ENCODE measurements at regions not wholly inside any gene's neighbourhood (a gene's known extent, or its start where the extent isn't known, plus 50 kb on each side); places are given as distances from the start of the nearest gene placed in this dataset.
"Not testable (repeated sequence)": the region's sequence is repeated elsewhere in the genome, so short reads cannot be mapped to it uniquely, and the experiment has no call there.

DNA sequence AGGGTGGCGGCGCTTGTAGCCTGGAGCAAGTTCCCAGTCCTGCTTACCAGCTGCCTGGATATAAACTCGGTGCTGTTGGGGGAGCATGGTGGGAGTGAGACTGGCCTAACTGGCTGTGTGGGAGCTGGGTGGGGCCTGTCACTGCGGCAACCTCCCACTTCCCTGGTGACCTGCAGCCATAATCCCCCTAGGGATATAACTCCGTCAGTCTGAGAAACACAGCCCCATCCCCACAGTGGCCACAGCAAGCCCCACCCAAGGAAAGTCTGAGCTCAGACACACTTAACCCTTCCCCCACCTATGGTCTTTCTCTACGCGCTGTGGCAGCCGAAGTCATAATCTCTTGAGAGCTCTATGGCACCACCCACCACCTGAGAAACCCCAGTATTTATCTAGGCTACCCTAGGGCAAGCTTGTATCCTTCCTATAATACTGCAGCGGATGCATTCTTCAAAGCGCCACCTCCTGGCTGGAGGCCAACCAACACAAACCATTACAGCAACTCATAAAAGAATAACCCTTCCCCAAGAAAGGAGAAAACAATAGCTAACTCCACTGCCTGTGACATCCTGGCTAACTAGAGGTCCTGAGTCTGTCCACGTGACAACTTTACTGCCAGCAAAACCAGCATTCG is 57.4 kb downstream of the ZNF648 start:
- no peak for DNase-seq

DNA sequence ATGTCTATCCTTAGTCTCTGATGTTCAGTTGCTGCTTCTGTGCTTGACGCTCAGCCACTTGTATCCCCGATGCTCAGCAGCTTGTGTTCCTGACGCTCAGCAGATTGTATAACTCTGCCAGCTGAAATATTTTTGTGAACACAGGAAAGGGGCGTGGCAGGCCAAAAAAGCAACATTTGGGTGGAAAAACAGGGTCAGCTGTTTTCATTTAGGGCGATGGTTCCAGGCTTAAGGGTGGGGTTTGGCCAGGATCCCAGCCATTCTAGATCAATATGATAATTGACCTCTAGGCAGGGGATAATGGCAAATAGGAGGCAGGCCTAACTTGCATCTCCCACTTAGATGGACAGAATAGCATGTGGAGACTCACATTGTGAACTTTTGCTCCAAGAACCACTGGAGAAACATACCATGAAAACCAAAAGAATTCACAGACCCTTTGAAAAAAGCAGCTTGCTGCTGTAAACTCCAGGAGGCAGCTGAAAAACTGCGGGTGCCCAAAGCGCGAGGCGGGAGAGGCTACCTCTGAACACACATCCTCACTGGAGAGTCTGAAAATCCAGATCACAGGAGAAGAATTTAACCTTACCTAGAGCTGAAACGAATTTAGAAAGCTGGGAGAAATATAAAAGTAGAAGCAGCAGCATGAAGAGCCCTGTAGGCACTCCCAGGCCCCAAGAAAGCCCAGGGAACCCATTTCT is 58.3 kb downstream of the ZNF648 start:
- no peak for DNase-seq

DNA sequence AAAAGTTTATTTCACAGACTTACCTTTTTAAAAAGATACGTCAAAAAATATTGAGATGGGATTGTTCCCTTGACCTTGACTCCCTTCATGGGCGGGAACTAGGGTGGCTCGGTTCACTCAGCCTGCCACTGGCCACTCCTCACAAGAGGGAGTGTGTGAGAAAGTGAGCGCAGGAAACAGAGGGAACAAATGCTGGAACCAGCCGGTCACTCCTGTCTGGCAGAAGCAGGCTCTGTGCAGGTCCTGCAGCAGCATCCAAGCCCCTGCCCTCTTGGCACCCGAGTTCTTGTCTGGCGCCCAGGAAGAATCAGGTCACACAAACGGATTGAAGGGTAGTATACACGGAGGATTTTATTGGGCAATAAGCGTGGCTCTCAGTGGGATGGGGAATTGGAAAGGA is 58.9 kb downstream of the ZNF648 start:
- no peak for DNase-seq

DNA sequence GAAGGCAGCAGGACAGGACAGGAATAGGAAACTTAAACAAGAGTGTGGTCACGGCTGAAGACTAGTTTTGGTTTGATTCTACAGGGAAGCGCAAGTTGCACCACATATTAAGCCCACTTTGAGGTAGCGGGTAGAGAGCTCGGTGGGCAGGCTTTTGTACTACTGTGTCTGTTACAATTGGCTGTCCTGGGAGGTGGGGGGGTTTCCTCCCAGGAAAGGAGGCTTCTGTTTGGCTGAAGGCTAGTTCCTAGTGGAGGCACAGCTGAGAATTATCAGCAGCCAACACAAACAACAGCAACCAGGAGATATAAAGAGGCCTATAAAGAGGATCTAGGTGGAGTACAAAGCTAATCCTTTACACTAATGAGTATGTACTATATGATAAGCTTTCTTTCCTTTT is 62.7 kb downstream of the ZNF648 start:
- no peak for DNase-seq

DNA sequence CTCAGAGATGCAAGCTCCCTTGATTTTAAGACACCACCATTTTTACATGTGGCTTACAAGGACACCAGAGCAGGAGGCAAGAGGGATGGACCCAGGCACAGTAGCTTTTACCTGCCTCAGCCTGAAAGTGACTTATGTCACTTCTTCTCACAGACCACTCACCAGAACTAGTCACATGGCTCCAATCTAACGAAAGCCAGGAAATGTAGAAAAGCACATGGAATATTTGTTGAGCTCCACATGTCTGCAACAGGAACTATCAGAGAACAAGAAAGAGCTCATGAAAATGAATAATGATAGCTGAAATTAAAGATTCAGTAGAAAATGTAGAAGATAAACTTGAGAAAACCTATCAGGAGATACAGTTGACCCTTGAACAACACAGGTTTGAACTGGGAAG is 69.4 kb downstream of the ZNF648 start:
- DNase-seq: no peak

DNA sequence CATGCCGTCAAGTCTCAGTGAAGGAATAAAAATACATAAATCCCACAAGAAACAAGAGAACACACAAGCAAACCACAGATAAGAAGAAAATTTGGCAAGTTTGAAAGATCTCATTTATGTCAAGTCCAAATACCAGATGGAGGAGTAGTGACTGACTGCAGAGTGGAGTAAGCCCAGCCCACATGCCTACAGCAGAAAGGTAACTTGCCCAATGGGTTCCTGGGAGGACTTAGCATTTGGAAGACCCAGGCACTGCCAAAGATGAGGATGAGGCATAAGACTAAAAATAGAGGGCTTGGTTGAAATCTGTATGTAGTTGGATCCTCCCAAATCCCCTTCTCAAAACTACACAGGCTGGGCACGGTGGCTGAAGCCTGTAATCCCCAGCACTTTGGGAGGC is 70.8 kb downstream of the ZNF648 start:
- no peak for DNase-seq

DNA sequence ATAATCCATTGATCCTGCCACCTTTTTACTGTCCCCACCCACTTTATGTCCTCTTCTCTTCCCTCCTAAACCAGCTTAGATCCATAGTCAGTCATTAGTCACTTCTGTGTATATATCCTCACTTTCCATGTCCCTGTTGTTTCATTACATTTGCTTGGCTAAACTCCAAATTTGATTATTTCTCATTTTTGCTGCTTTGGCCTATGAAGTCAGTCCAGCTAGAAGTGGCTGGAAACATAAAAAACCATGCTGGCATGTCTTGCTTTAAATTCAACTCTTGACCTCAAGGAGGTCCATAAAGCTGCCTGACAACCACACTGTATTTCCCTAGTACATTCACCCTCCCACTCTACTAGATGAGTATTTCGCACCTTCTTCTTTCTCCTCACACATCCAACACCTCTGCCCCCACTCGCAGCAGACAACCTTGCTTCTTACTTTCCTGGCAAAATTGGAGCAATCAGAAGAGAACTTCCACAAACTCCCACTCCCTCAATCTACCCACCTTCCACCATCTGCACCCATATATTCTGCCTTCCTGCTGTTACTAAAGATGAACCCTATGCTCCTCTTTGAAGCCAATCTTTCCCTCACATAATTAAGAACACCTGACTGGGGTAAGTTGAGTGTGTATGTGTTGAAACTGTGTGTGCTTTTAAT is 72.1 kb downstream of the ZNF648 start:
- DNase-seq: no peak

DNA sequence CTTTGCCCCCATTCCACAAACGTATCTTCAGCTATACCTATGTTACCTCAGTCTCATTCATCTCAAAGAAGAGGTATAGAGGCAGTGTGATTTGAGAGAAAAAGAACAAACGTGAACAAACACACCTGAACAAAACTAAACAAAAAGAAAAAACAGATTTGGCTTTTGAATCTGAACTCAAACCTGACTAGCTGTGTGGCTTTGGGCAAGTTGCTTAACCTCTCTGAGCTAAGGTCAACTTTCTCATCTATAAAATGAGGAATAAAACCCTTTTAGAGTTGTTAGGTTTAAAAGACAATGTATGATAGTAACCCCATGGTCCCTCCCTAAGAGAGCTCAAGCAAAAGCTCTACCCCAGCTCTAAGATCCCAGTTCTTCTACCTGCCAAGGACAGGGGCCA is 73.5 kb downstream of the ZNF648 start:
- DNase-seq: no peak

DNA sequence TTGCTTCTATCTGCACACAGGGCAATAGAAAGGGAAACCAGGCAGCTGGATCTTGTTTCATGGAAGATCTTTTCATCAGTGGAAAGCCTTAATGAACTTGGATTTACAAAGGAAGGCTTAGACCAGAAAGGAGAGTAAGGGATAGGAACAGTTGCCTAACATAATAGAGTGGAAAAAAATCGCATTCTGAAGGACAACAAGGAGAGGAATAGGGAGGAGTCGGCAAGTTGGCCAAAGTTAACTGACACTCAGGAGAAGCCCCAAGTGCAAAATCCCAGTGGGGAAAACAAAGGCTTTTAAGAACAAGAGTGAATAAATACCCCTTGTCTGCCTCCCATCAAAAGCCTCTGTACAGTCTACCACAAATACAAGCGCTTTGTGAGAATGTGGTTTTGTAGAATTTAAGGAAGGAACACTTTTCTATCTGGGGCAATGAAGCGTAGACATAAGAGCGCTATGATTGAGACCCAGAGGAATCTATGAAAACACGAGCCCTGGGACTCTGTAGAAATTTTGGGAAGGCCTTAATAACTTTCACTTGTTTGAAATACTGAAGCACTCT is 74.1 kb downstream of the ZNF648 start:
- DNase-seq: no peak

DNA sequence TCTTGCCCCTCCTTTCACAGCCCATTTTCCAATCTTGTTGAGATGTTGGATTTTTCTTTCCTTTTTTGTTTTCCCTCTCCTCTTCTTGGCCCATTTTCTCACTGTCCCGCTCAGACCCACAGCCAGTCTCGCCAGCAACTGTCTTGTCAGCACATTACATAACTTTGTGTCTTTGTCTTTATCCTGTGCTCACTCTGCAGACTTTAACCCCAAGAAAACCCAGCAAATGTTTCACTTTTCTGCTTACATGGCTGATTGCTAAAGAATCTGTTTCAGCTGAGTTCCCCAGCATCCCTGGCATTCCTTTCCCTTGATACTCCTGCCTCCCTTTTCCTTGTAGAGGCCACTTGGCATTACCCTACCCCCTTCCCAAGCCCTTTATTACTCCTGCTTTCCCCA is 74.6 kb downstream of the ZNF648 start:
- no peak for DNase-seq

DNA sequence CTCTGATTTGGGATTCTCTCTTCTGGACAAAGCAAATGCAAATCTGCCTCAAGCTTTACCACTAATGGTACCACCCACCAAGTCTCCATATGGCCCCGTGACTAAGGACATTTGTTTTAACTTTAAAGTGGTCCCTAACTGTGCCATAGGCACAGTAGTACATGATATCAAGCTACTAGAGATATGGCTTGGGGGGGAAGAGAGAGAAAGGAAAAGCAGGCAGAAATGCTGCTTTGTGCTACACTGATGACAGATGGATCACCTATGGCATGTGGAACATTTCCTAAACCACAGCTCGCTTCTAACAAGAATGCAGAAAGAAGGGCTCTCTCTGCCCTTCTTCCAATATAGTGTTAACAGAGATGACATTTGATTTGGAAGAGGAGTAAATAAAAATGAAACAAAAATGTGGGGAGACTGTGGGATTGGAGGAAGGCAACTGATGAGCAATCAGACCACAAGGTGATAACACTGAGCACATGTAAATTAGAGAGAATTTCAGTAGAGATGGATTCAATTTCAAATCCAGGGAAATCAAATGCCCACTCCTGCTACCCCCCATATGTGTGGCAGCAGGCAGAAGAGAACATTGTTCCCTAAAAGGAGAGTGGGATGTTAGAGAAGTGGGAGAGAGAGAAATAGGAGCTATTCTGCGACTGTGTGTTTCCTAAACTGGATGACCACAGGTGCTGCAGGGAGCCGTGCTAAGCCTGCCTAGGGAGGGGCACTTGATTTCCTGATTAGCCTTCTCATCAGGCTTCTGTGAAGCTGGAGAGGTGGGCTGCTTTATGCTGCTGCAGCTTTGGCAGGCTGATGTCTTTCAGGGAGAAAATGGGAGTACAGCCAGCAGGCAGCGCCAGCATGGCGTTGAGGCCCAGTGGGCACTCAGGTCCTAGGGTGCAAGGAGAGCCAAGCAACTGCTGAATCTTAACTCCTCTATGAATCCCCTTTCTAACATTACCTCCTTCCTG is 75.3 kb downstream of the ZNF648 start:
- DNase-seq: no peak

DNA sequence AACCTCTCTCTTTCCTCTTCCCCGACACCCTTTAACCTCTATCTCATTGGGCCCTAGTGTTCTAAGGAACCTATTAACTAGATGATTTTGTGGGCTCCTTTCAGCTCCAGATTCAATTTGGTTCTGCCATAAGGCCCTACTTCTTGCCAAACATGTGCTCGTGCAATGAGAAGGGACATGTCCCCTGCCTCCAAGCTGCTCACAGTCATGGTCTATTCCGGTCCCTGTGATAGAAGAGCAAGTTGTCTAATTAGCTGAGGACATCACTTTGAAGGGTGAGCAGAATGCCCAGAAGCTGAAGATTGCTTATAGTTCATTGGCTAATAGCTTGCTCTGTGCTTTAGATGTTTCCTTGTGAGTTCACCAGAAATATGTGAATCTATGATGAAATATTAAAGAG is 76.2 kb downstream of the ZNF648 start:
- DNase-seq: no peak

DNA sequence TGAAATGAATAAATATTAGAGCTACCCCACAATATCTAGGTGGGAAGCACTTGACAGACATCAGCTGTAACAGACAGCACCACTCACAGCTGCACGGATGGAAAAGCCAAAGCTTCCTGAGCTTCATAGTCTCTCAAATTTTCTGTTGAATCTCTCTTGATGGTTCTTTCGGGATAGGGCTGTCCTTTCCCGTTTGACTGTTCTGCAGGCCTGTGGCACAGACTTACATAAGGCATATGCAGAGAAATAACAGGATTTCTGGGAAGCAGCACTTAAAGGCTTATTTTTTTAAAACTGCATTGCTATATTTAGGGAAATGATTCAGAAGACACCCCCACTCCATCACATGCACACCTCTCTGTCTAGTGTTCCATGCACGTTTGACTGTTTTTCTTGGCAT is 77.5 kb downstream of the ZNF648 start:
- no peak for DNase-seq

DNA sequence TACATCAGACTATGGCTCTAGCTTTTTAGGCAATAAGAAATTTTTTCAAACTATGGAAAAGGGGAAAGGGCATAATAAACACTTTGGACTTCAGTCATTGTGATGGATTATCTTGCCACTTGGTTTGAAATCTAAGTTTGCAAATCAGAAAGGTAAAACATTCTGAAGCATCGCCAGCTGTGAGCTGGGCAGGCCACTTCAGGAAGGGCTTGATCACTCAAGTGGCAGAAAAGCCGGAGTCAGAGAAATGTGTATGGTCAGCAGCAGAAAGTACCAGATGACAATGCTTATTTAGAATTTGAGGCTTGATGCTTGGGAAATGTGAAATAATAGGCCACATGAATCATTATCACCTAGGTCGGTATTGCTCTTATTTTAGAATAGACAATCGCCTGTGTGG is 79.7 kb downstream of the ZNF648 start:
- no peak for DNase-seq

DNA sequence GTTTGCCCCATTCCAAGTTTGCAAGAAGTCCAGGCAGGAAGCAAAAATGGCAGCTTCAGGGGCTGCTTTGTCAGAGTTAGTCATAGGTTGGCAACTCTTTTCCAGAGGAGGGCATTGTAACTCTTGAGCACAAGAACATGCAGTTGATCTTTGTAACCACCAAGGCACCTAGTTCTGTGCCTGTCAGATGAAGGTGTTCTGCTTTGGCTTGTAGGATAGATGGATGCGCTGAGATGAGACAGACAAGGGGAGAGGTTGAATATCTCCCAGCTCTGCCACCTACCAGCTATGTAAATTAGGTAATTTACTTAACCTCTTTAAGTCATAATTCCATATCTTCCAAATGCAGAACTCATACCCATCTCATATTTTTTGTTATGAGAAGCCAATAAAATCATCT is 89.3 kb downstream of the ZNF648 start:
- DNase-seq: no peak

DNA sequence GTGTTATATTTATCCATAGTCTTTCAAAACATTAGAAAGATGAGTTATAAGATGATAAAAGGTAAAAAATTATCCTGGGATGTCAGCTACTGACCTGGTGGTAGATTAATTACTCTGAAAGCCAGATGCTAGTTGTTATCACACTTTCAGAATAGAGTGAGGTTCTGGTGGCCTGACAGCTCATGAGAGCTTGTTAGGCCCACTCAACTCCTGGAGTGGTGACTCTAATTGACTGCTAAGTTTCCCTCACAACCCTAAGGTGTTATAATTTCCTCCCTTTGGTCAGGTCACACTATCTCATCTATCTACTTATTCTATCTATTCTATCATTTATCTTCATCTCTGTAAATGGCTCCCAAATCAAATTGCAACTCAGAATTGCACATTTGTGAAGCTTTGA is 90.1 kb downstream of the ZNF648 start:
- no peak for DNase-seq

DNA sequence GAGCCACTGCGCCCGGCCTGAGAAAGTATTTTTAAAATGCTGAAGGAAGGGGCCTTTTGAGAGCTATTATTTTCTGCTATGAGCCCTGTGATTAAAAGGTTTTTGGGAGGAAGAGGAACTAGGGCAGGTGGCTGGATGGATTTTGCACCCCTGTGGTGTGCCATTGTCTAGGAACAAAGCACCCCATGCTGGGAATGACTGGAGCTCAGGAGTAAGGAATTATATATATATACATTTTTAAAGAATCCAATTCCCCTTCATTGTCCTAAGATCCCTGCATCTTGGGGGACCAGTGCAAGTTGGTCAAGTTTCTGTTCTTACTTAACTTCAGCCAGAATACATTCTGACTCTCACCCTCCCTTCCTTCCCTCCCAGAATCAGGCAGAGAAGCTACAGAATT is 91.6 kb downstream of the ZNF648 start:
- no peak for DNase-seq

DNA sequence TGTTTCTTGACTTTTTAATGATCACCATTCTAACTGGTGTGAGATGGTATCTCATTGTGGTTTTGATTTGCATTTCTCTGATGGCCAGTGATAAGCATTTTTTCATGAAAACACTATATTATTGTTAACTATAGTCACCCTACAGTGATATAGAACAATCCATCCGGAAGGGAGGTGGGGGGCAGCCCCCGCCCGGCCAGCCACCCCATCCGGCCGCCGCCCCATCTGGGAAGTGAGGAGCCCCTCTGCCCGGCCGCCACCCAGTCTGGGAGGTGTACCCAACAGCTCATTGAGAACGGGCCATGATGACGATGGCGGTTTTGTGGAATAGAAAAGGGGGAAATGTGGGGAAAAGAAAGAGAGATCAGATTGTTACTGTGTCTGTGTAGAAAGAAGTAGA is 106.8 kb downstream of the ZNF648 start:
- DNase-seq: not testable (repeated sequence)

DNA sequence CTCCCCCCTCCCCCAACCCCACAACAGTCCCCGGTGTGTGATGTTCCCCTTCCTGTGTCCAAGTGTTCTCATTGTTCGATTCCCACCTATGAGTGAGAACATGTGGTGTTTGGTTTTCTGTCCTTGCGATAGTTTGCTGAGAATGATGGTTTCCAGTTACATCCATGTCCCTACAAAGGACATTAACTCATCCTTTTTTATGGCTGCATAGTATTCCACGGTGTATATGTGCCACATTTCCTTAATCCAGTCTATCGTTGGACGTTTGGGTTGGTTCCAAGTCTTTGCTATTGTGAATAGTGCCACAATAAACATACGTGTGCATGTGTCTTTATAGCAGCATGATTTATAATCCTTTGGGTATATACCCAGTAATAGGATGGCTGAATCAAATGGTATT is 107.3 kb downstream of the ZNF648 start:
- not testable (repeated sequence) for DNase-seq

DNA sequence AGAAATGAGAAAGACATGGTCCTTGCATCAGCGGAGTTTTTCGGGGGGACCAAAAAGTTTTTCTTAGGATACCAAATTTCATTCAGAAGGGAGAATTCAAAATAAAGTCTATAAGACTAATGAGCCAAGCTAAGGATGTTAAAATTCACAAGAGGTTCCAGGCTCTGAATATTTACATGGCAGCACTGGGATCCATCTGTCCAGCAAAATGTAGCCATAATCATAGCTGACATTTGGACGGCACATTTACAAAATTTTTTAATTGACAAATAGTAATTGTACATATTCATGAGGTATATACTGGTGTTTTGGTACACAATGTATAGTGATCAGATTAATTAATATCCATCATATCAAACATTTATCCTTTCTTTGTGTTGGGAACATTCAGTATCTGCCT is 107.9 kb downstream of the ZNF648 start:
- DNase-seq: no peak

DNA sequence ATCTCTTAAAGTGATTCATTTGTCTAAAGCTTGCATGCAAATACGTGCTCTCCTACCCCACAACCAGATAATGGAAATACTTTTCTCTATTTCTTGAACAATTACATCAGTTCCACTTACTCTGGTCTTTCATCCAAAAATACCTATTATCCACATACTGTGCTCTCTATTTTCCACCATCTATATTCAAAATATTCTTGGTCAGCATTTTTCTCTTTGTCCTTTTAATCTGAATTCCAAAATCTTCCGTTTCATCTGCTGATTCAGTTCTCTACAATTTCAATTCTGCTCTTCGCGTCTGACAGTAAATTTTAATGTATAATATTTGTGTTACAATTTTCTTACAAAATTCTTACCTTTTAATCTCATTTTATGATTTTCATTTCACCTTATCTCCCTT is 110.3 kb downstream of the ZNF648 start:
- DNase-seq: no peak

DNA sequence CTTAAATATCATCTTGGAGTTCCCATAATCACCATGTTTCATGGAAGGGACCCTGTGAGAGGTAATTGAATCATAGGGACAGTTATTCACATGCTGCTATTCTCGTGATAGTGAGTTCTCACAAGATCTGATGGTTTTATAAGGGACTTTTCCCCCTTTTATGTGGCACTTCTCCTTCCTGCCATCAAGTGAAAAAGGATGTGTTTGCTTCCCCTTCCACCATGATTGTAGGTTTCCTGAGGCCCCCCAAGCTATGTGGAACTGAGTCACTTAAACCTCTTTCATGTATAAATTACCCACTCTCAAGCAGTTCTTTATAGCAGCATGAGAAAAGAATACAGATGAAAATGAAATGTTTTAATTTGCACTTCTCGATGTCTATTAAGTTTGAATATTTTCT is 112.0 kb downstream of the ZNF648 start:
- DNase-seq: no peak

DNA sequence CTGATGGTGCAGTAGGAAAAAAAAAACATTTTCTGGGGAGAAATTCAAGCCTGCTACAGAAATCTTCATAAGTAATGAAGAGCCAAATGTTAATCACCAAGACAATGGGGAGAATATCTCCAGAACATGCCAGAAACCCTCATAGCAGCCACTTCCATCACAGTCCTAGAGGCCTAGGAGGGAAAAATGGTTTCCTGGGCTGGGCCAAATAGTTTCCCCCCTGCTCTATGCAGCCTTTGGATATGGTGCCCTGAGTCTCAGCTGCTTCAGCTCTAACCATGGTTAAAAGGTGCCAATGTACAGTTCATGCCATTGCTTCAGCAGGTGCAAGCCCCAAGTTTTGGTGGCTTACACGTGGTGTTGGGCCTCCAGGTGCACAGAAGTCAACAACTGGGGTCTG is 113.1 kb downstream of the ZNF648 start:
- DNase-seq: no peak
